Stomach (tissue), 4 donors: ENCODE measurements at regions not wholly inside any gene's neighbourhood (a gene's known extent, or its start where the extent isn't known, plus 50 kb on each side); places are given as distances from the start of the nearest gene placed in this dataset.

Experiments used
- EP300 ChIP-seq: sonication (generic); formaldehyde crosslinking; IDR thresholded peaks from one replicate; pipeline ENCODE4 v1.6.1; 2017; ENCODE audit warnings: antibody characterized with exemption
- POLR2A ChIP-seq, 4 donors: fragments of 450-650 bp; IDR thresholded peaks; one replicate each; pipeline ENCODE4 v1.6.1; 2016; ENCODE audit warnings: antibody characterized with exemption in 4 of 4, control low read depth in 2 of 4, mild to moderate bottlenecking in 1 of 4, moderate library complexity in 1 of 4
- POLR2AphosphoS5 ChIP-seq, 3 donors: sonication (generic); formaldehyde crosslinking; IDR thresholded peaks; one replicate each; pipeline ENCODE4 v1.6.1; 2016; ENCODE audit warnings: antibody characterized with exemption in 3 of 3
- TF ChIP-seq, protein P1 (sequence below), 7 experiments: fragments of 450-650 bp in 4 of 7; fragments of 200-600 bp in 3 of 7; sonication (generic) in 3 of 7; IDR thresholded peaks; one replicate each; pipeline ENCODE4 v1.5.1; 2016 to 2019; ENCODE audit warnings: antibody characterized with exemption in 7 of 7, control low read depth in 2 of 7, mild to moderate bottlenecking in 1 of 7

DNA sequence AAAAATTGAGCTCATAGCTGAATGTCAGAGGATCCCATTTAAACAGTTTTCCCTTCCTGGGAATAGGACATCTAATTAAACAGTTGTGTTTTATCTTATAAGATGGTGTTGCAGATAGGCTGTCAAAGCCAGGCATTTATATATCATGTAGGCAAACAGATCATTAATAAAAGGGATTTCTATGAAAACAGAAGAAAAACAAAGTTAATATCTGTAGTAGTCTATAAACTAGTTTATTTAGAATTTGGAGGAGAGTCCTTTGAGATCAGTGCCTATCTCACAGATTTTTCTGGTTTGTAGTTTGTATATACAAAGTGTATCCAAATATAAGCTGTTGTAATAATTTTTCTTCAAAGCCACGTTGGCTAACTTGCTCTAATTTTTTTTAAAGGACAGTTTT, 1738.2 kb upstream of the PIK3C3 start:
- no peak for TF ChIP-seq POLR2AphosphoS5 (IDR thresholded peaks at IDR 0.05)
- TF ChIP-seq, protein P1, sequence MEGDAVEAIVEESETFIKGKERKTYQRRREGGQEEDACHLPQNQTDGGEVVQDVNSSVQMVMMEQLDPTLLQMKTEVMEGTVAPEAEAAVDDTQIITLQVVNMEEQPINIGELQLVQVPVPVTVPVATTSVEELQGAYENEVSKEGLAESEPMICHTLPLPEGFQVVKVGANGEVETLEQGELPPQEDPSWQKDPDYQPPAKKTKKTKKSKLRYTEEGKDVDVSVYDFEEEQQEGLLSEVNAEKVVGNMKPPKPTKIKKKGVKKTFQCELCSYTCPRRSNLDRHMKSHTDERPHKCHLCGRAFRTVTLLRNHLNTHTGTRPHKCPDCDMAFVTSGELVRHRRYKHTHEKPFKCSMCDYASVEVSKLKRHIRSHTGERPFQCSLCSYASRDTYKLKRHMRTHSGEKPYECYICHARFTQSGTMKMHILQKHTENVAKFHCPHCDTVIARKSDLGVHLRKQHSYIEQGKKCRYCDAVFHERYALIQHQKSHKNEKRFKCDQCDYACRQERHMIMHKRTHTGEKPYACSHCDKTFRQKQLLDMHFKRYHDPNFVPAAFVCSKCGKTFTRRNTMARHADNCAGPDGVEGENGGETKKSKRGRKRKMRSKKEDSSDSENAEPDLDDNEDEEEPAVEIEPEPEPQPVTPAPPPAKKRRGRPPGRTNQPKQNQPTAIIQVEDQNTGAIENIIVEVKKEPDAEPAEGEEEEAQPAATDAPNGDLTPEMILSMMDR (IDR thresholded peaks at IDR 0.05), result no peak
- TF ChIP-seq EP300, result no peak
- TF ChIP-seq POLR2A (IDR thresholded peaks at IDR 0.05), result no peak
